Lung microvascular endothelial cell (primary cell): ENCODE measurements at regions not wholly inside any gene's neighbourhood (a gene's known extent, or its start where the extent isn't known, plus 50 kb on each side); places are given as distances from the start of the nearest gene placed in this dataset.

ENCODE experiments used
- DNase-seq, 2 donors: peaks; one replicate each; pipeline versions ENCODE4 v3.0.0 to v3.0.0-alpha.2; 2010; ENCODE audit warnings: low read depth in 2 of 2

DNA sequence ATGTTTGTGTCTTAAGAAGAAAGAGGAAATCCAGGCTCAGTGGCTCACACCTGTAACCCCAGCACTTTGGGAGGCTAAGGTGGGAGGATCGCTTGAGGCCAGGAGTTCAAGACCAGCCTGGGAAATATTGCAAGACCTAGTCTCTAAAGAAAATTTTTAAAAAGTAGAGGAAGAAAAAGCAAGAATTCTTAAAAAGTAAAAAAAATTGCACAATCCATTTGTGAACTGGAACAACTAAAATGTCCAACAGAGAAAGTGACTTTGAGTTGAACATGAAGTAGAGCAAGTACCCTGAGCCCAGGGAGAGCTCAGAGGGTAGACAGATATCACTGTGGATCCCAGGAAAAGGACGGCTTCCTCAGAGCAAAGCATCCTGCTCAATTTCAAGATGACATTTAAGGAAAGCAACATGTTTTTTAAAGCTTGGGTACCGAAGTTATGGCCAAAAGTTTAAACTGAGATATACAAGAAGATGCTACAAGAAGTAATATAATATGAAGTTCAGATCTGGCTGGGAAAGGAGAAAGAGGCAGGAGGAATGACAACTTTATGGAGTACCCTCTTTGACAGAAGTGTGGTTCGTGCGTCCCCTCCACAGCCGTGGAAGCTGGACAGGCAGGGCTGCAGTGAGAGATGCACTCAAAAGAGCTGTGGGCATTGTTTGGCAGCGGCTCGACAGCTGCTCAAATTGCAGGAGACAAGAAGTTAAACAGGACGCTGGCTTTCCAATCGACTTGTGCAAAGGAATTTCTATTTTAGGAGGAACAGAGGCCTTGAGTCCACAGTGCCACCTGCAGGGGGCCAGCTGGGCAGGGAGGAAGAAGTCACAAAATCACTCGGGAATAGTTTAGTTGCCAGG, 201.3 kb downstream of the JCAD start:
- peak; percentile 80 to 91 for DNase-seq

DNA sequence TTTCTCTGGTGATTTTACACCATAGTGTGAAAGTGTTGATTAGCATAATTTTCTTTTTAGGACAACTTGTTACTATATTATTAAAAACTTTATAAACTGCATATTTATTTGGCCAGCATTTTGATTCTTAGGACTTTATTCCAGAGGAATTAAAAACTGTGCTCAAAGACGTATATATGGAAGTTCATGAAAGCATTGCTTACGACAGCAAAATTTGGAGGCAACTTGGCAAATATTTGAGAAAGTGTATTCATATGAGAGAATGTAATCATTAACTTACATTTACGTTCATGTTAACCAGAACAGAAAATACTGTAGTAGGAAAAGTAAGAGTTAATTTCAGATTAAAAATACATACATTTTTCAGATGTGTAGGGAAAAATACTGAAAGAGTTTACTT, 203.1 kb downstream of the JCAD start:
- DNase-seq, result no peak

DNA sequence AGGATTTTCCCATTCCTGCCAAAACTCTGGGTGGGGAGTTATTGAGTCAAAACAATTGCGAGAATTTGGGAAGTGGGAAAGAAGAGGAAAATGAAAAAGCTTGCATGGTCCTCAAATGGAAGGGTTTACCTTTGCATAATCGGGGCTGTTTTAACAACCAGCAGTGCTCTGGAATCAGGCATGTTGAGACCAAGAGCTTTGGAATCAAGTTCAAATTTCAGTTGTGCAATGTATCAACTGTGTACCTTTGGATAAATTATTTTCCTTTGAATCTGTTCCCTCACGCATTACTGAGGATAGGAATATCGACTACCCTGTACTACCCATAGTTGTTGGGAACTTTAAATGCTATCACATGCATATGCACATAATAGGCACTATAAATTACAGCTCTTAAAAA, 205.5 kb downstream of the JCAD start:
- DNase-seq, result no peak

DNA sequence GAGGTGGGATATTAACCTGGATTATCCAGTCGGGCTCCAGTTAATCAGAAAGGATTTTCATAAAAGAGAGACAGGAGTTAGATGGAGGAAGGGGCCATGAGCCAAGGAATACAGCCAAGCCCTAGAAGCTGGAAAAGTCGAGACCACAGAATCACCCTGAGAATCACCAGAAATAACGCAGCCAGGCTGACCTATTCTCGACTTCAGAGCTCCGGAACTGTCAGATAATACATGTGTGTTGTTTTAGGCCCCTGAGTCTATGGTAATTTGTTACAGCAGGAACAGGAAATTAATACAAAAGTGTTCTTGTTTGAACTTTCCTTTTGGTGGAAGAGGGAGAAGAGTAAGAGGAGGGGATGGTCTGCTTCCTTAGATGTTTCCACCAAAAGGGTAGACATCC, 208.1 kb downstream of the JCAD start:
- peak; percentile 45 to 68 for DNase-seq

DNA sequence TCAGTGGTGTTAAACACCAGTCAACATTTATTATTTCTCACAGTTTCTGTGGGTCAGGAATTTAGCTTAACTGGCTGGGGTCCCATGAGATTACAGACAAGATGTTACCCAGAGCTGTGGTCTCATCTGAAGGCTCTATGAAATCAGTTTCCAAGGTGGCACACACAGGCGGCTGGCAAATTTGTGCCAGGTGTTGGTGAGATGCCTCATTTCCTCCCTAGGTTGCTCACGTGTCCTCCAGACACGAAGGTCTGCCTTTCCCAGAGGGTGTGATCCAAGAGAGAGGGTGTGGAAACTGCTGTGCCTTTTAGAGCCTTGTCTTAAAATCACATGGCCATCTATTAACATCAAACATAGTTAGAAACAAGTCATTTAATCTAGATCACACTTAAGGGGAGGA, 209.0 kb downstream of the JCAD start:
- DNase-seq, result peak in 1 of 2 donors; percentile 52

DNA sequence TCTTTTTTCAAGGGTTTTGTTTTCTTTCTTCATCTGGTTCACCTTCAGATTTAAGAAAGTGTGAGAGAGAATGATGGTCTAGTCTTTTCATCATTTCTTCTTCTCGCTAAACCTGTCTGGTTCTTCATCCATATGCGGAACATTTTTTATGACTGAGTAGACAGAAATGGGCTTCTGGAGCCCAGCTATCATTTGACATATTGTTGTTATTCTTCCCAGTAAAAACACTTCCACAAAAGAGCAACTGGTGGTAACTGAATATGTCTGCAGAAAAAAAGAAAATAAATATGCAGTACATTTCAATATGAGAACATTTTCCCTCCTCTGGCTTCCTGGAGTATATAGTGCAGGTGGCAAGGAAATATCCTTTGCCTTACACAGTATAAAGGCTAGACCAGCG, 209.5 kb downstream of the JCAD start:
- DNase-seq, result peak in 1 of 2 donors; percentile 48

DNA sequence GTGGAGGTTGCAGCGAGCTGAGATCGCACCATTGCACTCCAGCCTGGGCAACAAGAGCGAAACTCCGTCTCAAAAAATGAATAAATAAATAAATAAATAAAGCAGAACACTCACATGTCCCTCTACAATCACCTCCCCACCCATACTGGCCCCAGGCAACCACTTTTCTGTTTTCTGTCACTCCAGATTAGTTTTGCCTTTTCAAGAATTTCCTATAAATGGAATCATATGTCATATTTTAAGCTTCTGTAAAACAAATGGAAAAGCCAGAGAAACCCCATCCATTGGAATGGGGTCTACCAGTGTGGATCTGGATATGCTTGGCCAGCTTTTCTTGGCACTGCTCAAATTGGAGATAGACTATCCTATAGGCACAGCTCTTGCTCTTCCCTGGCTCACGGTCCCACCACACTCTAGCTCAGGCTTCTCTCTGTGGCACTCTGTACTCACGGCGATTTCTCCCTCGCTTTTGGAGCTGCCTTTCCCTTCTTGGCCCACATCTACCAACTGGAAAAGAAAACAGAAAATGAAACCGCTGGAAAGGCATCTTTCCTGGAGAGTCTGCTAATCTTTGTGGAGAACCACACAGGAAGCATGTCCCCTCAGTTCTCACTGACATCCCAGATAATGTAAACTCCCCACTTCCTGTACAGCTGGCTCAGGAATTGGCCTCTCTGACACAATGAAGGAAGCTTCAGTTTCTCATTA, 210.1 kb downstream of the JCAD start:
- DNase-seq, result peak; percentile 80 to 96

DNA sequence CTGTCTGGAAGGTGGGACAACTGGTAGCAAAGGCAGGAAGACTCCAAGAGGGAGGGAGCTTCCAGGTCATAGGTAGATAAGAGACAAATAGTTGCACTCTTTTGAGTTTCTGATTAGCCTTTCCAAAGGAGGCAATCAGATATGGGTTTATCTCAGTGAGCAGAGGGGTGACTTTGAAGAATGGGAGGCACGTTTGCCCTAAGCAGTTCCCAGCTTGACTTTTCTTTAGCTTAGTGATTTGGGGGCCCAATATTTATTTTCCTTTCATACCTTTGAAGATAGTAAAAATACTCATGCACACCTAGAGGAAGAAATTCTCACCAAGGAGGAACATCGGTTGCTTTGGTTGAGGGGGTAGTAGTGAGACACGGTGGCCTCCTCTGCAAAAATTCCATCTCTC, 212.1 kb upstream of the SVIL start:
- no peak for DNase-seq

DNA sequence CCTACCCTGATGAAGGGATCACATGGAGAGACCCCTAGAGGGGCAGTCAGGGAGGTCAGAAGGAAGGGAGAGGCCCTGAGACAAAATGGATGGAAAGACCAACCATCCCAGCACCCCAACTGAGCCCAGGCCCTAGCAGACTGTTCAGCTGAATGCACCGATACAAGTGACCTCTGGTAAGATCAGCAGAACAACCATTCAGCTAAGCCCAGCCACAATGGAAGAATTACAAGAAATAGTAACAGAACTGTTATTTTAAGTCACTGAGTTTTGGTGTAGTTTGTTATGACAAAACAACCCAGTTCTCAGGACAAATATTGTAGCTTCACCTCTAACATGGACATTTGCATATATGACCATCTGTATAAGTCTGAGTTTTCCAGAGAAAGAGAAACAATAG, 210.4 kb upstream of the SVIL start:
- no peak for DNase-seq

DNA sequence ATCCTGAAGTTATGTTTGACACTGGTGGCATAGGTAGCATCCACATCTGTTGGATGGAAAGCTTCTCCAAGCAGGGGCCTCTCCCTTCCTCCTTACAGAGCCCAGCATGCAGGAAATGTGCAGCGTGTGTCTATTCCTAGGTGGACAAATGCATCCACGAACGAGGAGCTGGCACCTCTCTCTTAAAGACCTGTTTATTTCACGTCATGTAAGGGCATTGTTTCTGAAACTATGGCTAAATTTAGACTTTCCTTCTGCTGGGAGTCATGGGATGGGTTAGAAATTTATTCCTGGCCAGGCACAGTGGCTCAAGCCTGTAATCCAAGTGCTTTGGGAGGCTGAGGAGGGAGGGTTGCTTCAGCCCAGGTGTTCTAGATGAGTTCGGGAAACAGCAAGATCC, 208.4 kb upstream of the SVIL start:
- no peak for DNase-seq

DNA sequence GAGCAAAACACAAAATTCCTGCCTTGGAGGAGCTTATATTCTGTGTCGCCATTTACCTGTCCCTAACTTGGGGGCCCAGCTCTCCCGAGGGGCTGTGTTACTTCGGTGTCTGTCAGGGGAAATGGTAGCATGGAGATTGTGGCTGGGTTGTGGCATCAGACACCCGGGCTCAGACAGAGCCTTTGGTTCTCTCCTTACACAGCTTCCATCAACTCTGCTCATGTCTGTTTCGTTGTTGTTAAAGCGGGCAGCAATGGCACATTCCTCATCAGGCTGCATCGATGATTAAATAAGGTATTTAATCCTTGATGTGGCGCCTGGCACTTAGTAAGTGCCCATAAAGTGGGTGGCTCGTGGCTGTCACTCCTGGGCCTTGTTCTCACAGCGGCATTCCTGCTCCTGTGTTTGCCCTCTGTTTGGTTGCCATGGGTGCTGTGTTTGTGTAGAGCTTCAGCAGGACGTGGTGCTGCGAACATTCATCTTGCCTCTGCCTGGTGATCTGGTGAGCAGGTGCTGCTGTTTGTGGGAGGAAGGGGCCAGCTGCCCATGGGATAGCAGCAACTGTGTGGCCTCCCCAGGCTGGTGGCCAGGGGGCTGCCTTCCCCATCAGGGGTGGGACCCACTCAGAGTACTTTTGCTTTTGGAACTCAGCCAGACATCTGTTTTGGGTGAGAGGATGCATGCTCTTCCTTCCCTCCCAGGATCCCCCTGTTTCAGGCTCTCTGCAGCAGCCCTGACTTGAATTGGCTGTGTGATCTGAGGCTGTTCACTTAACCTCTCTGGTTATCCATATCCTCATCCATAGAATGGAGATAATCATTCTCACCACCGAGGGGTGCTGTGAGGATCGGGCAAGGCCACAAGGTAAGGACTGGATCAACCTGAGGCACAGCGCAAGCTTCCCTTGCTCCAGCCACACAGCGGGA, 207.2 kb upstream of the SVIL start:
- DNase-seq, result peak; percentile 80 to 82

DNA sequence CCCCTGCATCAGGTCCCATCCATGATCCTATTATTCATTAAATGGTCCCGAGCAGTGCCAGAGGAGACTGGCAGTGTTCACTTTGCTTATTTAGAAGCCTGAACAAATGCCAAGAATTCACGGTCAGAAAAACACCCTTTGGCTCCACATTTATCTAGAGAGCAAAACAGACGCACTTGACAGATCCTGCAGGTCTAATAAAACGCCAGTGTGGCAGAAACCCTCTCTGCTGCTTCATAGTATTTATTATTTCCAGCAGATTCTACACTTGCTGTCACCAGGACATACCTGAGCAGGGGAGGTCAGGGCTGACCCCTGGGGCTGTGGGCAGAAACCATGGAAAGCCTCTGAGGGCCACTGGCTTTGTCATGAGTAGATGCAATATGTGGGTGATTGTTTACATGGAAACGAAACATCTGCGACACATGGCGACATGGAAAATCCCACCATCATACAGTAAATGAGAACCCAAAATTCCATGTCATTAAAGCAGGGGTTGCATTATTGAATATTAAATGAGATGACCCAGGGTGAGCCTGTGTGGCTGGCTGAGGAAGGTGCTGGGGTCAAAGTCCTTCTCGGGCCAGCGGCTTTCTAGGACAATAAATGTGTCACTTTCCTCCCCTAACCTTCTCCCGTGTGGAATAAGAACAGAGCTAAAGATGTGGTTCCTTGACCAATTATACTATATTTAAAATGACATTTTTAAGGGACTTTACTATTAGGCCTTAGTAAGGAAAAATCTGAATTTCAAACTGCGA, 205.9 kb upstream of the SVIL start:
- DNase-seq, result peak in 1 of 2 donors; percentile 61

DNA sequence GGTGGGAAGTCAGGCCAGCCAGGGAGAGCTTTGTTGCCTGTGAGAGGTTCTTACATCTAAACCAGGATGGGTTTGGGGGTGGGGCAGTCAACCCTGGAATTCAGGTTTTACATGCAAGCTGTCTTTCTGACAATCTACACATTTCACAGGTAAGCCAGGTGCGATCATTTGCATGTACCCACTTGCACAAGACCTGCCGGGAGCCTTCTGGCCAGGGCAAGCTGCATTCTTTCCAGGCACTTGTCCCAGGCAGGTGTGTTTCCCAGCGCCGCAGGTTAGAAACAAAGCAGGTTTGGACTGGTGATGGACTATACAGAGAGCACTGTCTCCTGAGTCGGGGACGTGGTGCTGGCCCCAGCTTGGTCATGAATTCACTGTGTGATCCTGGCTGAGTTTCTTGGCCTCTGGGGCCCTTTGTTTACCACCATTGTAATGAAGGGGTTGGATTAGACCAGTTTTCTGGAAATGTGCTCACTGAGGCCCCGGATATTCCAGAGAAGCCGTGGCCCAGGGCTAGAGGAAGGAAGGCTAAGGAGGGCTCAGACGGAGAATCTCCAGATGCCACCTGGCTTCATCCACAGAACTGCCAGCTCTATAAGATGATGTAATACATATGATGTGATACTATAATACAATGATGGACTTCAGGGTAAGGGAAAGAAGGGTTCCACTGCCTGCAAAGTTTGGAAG, 205.2 kb upstream of the SVIL start:
- no peak for DNase-seq

DNA sequence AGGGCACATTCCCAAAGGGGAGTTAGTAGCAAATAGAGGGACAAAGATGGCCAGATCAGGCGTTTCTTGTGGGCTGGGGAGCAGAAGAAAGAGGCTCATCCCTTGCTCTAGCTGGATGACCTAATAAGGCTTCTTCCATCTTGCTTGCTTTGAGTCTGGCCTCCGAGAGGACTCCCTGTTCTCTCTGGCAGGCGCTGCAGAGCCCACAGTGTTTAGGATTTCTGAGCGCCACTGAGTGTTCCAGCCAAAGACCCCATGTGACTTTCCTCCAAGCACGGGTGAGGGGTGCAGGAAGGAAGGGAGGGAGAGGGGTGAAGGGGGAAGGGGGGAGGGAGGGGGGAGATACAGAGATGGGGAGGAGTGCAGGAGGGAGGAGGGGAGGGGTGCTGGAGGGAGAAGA, 203.8 kb upstream of the SVIL start:
- no peak for DNase-seq

DNA sequence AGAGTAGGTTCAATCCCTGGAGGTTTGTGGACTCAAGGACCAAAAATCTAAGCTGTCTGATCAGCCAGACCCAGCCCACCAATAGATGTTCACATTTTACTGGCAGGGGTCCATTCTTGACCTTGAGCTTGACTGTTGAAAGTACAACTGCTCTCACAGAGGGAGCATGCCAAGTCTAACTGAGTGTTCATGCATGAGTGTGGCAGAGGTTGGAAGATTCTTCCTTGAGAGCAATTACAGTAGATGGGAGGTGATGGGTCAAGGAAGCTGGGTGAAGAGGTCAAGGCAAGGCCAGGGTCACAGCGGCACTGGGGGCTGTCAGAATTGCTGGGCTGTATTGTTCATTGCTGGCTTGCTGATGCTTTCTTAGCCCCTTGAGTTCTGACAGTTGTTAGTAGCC, 202.8 kb upstream of the SVIL start:
- no peak for DNase-seq

DNA sequence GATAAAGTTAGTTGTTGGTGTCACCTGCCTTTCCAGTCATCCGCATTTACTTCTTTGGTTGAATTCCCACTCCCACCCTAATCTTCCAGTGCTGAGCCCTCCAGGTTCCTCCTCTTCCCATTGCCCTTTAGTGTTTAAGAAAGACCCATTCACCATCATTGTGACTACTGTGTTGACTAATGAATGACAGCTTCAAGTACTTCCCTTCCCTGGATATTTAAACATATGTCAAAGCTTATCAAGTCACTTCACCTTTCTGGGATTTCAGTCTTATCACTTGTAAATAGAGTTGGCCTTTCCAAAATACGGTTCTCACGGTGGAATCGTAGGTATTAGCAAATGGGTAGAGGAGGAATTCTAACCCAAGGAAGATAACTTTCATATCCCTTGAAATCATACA, 201.6 kb upstream of the SVIL start:
- DNase-seq, result no peak

DNA sequence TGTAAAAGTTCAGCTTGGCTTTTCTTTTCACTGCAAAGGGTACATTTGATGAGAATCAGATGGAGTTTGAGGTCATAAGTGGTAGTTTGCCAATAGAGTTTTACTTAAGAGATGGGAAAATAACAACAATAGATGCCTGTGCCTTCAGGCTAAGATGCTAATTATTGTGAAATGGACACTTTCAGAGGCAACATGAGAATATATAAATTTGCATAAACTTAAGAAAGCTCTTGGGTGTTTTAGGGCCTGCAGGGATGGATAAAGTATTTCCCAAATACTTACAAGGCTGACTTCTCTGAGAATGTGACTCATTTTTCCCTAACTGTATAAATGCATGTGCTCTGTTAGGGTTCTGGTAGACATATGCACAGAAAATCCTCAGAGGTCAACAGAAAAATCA, 200.3 kb upstream of the SVIL start:
- no peak for DNase-seq

DNA sequence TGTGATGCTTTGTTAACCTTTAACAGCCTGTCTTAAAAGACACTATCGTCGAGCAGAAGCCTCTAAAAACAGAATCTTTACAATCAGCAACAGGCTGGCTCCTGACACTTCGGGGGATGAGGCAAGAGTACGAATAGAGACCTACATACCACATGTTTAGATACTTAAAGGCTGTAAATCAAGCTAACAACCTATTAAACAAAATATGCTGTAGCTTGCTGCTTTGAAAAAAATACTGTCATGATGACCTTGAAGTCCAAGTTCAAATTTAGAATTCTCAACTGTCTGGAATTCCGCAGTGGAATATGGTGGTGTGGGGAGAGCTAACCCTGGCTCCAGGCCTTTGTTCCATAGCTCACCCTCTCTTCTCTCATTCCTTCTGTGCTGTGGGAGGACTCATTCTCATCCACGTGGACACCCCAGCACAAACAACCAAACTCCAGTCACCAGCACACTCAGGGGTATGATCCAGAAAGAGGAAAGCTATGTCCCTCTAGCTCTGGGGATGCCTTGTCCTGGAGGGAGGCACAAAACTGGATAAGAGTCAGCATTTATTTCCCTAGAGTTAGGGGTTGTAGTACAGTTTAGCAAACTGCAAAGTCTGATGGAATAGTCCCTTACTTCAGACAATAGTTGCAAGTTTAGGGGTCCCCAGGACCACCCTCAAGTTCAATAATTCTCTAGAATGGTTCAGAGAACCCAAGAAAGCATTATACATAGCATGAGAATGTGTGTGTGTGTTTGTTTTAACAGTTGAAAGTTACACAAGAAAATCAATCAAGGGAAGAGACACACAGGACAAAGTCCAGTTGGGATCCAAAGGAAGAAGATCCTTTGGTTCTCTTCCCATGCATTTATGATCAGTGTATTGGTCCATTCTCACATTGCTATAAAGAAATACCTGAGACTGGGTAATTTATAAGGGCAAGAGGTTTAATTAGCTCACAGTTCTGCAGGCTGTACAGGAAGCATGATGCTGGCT, 196.1 kb upstream of the SVIL start:
- no peak for DNase-seq

DNA sequence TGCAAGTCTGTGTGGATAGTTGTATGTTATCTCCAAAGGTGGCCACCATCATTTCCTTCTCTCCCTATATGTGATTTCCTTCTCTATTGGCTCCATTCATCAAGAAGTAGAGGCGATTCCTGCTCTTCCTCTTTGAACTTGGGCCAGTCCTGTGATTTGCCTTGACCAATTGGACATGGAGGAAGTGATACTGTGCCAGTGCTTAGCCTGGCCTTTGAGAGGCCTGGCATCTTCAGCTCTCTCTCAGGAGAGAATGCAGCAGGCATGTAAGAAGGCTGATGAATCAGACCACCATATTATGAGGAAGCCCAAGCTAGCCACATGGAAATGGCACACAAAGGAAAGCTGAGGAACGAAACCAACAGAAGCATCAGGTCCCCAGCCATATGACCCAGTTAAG, 195.0 kb upstream of the SVIL start:
- DNase-seq, result no peak
